HG03025 (cell line): ENCODE measurements at regions not wholly inside any gene's neighbourhood (a gene's known extent, or its start where the extent isn't known, plus 50 kb on each side); places are given as distances from the start of the nearest gene placed in this dataset.
"Not testable (repeated sequence)": the region's sequence is repeated elsewhere in the genome, so short reads cannot be mapped to it uniquely, and the experiment has no call there.

Source experiments
- ATAC-seq: cut with Tn5 transposase; IDR thresholded peaks from one replicate; pipeline ENCODE4 v1.9.1; 2021; ENCODE audit warnings: mild to moderate bottlenecking, moderate library complexity; ENCODE audit not compliant: unreplicated experiment, low FRiP score

- ATAC-seq: not testable (repeated sequence)
Observed at GRCh38 chr3:17817973-17818372, 75.5 kb upstream of the TBC1D5 start.

GRCh38 chr3:17817545-17817944 is 75.1 kb upstream of the TBC1D5 start:
- no peak for ATAC-seq

GRCh38 chr3:17816839-17817238 is 74.4 kb upstream of the TBC1D5 start:
- ATAC-seq: not testable (repeated sequence)

GRCh38 chr3:17812328-17812727 is 69.9 kb upstream of the TBC1D5 start:
- not testable (repeated sequence) for ATAC-seq

- ATAC-seq: no peak
Observed at GRCh38 chr3:17811646-17812045, 69.2 kb upstream of the TBC1D5 start.

GRCh38 chr3:17810759-17811158 is 68.3 kb upstream of the TBC1D5 start:
- ATAC-seq: no peak

GRCh38 chr3:17808994-17809393 is 66.6 kb upstream of the TBC1D5 start:
- ATAC-seq: no peak

GRCh38 chr3:17806876-17807275 is 64.4 kb upstream of the TBC1D5 start:
- ATAC-seq: no peak

- ATAC-seq: no peak
Observed at GRCh38 chr3:17806201-17806600, 63.8 kb upstream of the TBC1D5 start.

- ATAC-seq: no peak
Observed at GRCh38 chr3:17805461-17805940, 63.1 kb upstream of the TBC1D5 start.

- ATAC-seq: no peak
Observed at GRCh38 chr3:17802950-17803349, 60.5 kb upstream of the TBC1D5 start.

- no peak for ATAC-seq
Observed at GRCh38 chr3:17801131-17801530, 58.7 kb upstream of the TBC1D5 start.

- no peak for ATAC-seq
Observed at GRCh38 chr3:17800232-17800631, 57.8 kb upstream of the TBC1D5 start.

GRCh38 chr3:17799312-17799711 is 56.9 kb upstream of the TBC1D5 start:
- ATAC-seq: no peak

- no peak for ATAC-seq
Observed at GRCh38 chr3:17798000-17798399, 55.6 kb upstream of the TBC1D5 start.

GRCh38 chr3:17795711-17796110 is 53.3 kb upstream of the TBC1D5 start:
- ATAC-seq: no peak

GRCh38 chr3:17795280-17795679 is 52.8 kb upstream of the TBC1D5 start:
- ATAC-seq: no peak

GRCh38 chr3:17793542-17794195 is 51.2 kb upstream of the TBC1D5 start:
- ATAC-seq: no peak
